CD4-positive, alpha-beta T cell treated with Interleukin-6 at 100 ng/mL for 8 hours (primary cell): ENCODE measurements at regions not wholly inside any gene's neighbourhood (a gene's known extent, or its start where the extent isn't known, plus 50 kb on each side); places are given as distances from the start of the nearest gene placed in this dataset.

Experiments
- DNase-seq: peaks from one replicate; pipeline ENCODE4 v3.0.0-alpha.2; 2020; ENCODE audit warnings: mixed read lengths, low spot score

DNA sequence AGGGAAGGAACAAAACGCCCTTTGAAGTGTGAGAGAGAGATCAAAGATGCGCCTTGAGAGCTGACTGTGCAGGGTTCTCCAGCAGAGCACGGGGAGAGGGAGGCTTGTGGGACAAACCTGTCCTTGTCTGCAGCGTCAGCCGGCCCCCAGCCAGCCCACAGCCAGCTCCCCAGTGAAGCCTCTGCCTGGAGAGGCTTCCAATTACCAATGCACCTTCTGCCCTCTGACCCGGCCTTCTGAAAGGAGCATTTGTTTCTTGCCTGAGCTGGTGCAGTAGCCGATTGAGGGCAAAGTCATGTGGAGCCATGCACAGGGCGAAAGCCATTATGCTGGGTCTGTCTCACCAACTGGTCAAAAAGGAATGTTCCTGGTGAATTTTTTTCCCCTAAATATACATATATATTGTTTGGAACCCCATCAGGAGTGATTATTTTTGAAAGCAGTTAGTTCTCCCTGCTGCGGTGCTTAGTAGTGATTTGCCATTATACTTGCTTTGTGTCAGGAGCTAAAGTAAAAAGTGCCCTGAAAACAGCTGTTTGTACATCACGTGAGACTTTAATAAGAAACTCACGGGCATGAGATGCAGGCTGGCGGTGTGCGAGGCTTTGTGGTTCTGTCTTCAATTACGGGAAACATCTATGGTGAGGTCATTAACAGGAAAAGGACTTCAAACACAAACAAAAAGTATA is 268.6 kb downstream of the KLF6 start:
- no peak for DNase-seq

DNA sequence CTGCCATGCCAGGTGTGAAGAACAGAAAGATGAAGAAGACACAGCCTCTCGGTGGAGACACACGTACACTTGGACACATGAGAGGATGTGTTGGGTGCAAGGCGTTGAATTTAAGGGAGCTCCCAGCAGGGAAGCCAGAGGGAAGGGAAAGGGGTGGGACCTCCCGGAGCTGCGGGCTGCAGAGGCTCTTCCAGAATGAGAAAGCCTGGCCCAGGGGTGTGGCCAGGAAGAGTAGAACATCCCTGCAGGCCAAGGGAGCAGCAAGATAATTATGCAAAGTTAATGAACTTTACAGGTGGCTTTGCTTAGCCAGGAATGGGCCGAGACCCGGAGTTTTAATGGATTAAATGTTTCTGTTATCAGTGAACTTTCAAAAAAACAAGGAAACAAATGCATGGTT is 270.3 kb downstream of the KLF6 start:
- no peak for DNase-seq

DNA sequence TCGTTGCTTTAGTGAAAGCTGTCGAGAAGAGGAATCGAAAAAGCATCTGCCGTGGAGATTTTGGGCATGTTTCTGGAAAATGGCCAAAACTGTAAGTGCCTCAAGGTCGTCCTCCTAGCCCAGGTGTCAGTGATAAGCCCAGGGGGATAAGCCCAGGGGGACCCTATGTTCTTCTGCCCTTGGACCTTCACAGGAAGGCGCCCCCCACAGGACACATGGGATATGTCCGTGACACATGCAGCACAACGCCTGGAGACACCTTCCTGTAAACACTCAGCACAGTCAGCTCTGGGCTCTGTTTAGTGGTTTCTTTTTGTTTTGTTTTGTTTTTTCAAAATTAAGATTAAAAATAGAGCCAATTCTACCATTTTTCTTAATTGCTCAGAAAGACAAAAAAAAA is 272.7 kb downstream of the KLF6 start:
- no peak for DNase-seq

DNA sequence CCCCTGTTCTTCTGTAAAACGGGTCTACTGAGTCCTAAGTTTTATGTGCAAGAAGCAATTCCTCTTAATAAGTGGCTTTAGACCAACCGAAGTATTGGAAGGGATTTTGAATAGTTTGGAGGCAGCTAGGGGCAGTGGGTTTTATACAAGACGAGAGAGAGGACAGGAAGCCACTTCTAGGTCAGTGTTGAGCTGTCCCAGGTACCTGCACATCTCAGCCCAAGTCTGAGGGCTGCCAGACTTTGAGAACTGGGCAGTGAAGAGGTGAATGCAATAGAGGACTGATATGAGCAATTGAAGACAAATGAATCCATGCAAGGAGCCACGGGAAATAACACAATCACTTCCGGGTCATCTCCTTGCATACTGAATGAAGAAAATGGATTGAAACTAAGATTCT is 273.5 kb downstream of the KLF6 start:
- DNase-seq, result no peak

DNA sequence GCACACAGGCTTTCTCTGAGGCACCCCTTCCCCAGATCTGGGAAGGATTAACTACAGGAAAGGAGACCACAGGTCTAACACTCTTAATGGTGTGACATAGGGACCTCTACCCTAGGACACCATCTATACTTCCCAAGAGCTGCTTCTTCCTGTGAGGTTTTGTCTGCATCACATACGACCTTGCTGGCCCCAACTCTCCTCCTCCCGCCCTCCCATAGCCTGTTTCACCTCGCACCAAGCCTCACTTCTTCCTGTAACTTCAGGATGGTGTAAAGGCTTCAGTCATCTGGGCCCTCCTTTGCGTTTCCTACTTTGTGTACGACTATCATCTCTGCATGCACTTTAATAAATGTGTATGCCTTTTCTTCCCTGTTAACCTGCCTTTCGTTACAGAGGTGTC is 274.3 kb downstream of the KLF6 start:
- DNase-seq, result peak; percentile 12

DNA sequence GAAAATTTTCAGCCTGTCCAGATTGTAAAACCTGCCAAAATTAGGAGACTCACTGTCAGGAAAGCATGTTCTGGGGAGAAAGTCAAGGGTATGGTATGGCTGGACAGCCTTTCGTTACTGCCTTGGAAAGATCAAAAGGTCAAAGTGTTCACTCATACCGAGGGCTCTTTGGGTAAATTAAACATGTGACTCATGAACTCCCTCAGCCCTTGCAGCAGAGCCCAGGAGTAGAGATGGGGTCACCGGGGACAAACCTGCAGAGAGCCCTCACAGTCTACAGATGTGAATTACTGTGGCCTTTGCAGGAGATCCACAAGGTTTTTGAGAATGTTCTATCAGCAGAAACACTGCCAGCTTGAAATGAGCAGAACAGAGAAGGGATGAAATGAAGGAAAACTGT is 275.7 kb downstream of the KLF6 start:
- DNase-seq, result no peak

DNA sequence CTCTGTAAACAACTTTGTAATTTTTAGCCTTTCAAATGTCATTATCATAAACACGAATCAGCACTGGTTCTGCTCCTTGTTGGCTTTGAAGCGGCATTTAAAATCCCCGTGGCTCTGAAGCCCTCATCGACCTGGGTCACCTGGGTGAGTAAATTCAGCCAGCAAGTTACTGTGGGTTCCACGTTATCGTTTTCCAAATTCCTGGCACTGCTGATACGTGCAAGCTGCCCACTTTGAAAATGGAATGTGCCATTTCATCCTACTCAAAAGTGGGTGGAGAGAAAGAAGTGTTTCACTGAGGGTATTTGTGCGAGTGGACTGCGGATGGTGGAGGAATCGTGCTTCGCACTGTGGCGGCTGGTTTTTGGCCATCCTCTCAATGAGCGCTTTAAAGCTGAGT is 281.7 kb downstream of the KLF6 start:
- no peak for DNase-seq

DNA sequence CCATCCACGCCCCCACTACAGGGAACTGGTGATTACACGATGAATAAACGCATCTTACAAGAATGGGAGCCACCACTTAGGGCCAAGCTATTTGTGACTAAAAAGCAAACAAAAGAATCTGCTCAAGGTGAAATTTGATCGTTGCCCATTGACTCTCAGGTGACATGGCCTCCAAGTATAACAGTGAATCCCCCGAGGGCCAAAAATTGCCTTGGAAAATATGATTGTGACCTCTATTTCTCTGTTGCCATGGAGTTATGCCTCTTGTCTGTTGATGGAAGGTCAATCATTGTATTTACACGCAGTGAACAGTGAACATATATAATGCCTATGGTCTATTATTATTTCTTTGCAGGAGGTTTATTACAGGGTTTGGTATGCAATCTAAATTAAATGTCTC is 282.3 kb downstream of the KLF6 start:
- no peak for DNase-seq

DNA sequence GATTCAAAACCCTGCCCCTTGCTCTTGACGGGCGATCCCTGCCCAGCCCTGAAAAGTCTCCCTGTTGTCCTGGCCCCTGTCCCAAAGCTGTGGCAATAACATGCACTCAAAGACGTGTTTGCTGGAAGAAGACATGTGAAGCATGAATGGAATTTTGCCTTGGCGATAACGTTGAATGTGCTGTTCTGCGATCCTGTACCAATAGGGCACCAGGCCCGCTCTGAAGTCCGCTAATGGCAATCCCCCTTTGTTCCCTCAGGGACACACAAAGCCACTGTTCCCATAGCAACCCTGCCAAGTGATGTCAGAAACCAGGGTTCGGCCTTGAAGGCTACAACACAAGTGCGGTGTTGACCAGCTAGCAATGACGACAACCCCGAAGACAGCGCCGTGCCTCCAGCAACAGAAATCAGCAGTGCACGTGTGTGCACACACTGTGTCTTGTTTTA is 284.6 kb downstream of the KLF6 start:
- DNase-seq, result no peak

DNA sequence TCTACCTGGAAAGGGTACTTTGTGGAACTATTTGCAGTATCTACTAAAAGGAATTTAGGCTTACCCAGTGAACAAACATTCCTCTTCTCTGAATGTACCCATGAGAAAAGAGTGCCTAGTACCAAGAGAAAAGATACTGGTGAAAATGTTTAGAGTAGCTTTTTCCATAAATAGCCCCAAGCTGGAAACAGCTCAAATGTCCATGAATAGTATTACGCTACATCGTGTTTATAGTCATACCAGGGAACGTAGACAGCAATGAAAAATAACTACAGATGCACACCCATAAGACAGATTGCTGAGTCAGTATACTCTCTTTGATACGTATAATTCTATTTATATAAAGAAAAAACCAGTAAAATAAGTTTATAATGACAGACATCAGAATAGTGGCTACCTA is 285.9 kb downstream of the KLF6 start:
- DNase-seq, result no peak

DNA sequence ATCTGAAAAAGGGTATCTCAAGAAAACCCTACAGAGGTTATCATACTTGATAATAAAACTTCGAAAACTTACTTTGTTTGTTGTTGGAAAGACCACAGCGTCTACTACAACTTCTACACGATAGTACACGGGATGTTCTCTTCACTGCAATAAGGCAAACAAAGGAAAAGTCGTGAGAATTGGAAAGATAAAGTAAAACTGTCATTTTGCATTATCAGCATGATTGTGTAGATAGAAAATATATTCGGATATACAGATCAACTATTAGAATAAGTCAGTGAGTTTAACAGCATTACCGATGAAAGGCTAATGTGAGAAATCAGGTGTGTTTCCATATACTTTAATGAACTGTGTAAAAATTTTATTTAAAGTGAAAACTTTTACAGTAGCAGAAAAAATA is 287.4 kb downstream of the KLF6 start:
- DNase-seq, result no peak

DNA sequence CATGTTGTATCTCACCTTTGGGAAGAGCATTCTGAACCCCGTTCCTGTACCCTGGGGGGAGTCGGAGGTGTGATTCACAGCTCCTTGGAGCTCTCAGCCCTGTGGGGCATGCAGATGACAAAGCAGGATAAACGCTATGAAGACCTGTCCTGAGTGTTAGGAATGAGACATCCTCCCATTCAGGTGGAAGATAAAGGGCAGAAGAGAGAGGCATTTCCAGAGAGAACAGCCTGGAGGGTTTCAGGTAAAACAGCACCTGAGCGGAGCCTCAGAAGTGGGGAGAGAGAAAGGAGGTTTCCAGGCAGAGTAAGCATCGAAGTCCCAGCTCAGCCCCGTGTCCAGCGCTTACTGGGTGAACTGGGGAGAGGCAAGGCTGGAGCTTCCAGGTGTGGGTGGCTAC is 288.9 kb downstream of the KLF6 start:
- DNase-seq, result no peak

DNA sequence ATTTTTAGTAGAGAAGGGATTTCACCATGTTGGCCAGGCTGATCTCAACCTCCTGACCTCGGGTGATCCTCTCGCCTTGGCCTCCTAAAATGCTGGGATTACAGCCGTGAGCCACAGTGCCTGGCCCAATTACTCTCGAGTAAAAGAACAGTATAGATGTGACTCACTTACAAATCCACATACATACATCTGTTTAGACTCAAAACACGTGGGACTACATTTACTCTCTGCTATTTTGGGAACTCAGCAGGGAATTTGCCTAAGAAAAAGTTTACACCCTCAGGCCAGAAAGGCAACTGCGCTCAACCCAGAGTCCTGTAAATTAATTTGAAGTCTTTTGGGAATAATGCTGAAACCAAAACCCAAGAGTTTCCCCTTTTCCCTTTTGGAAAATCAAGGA is 289.7 kb downstream of the KLF6 start:
- no peak for DNase-seq

DNA sequence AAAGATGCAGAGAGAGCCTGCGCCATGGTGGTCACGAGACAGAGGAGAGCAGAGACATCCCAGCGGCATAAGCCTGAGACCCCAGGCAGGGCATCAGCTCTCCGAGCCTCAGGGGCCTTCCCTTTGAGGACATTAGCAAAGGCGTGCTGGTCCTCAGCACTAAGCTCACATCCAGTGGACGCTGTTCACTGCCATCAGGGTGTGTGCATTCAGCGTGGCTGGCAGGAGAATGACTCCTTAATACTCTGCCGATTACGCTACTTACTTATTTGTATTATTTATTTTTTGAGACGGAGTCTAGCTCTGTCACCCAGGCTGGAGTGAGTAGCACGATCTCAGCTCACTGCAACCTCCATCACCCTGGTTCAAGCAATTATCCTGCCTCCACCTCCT is 290.2 kb downstream of the KLF6 start:
- DNase-seq, result no peak

DNA sequence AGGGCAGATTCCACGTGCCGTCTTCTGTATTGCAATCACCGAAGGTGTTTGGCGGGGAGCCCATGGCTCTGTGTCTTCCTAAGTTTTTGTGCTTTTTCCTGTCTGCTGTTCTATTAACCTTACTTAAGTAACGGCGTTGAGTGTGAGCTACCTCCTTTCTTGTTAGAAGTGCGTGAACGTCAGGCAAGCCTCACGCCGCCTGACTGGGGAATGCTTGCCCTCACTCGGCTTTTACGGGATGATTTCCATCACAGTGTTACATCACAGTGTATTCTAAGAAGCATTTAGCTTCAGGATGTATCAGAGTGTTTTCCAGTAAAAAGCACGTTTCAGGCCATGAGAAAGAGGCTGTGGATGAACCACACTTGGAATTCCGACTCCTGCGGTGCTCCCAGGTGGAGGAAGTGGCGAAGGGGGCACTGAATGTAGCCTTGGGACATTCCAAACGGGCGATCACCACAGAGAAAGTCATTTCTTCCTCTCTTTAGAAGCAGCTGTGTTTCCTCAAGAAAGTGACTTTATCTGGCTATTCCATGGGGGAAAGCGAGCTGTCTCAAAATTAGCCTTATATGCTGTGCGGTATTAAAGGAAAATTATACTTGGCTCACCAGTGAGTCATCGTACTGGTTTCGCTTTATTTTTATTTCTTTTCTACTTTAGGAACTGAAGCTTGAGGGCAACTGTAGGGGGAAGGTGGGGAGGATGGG is 290.7 kb downstream of the KLF6 start:
- no peak for DNase-seq

DNA sequence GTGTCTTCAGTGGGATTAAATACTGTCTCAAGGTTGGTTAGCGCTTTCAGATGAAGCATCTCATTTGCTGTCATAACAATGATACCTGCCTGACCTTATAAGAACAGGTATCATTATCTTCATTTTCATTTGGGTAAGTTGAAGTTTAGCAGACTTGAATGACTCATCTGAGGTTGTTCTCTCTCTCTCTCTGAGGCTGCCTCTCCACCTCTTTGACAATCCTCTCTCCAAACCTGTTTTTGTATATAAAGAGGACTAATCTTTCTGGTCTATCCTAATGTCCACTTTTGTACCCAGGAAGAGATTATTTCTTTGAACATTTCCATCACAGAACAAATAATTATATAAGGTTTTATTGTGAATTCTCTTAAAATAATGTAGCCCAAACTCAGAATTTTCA is 291.4 kb downstream of the KLF6 start:
- DNase-seq, result no peak

DNA sequence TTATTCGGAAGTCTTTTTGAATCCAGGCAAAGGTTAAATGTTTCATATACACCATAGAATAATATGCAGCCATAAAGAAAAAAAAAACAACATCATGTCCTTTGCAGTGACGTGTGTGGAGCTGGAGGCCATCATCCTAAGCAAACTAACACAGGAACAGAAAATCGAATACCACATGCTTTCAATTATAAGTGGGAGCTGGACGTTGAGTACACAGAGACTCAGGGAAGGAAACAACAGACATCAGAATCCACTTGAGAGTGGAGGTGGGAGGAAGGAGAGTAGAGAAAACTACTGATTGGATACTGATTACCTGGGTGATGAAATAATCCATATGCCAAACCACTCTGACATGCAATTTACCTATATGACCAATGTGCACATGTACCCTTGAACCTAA is 293.4 kb downstream of the KLF6 start:
- no peak for DNase-seq

DNA sequence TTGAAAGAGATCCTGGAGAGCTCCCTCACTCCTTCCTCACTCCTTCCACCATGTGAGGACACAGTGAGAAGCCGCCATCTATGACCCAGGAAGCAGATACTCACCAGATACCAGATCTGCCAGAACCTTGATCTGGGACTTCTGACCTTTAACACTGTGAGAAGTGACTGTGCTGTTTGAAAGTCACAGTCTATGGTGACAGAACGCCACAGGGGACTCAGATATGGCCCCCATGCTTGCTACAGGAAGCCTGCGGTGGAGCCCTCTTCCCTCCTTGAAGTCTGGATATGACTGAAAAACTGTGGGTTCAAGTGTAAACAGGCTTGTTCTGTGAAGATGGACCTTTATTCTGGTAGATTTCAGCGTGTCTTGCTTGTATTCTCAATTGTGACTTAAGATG is 297.8 kb downstream of the KLF6 start:
- DNase-seq, result no peak

DNA sequence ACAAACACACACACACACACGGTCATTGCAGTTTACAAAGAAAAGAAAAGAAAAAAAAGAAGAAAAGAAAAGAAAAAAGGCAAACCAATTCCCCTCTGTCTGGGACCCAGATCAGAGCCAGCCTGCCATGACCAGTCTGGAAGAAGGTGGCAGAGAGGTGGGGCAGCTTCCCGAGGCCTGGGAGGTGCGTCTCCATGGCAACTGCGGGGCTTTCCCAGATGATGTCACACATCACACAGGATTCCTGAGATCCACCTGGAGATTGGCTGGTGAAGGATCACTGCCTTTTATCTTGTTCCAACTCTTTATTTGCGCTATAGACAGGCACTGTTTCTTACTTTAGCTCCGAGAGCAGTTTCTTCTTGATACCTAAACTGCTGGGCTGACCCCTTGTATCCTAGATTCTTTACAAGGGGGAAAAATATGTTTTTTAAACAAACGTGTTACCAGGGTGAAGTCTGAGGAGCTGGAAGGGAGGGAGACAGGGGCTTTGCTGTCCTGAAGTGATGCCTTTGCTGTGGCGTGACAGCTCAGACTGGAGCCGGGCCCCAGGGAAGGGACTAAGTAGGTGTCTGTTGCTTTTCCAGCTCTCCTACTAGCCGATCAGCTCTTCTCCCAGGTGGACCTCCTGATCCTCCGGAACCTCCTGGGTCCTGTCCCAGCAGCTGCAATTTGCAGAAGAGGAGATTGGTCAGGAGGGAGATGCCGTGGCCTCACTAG is 298.5 kb downstream of the KLF6 start:
- DNase-seq, result no peak

DNA sequence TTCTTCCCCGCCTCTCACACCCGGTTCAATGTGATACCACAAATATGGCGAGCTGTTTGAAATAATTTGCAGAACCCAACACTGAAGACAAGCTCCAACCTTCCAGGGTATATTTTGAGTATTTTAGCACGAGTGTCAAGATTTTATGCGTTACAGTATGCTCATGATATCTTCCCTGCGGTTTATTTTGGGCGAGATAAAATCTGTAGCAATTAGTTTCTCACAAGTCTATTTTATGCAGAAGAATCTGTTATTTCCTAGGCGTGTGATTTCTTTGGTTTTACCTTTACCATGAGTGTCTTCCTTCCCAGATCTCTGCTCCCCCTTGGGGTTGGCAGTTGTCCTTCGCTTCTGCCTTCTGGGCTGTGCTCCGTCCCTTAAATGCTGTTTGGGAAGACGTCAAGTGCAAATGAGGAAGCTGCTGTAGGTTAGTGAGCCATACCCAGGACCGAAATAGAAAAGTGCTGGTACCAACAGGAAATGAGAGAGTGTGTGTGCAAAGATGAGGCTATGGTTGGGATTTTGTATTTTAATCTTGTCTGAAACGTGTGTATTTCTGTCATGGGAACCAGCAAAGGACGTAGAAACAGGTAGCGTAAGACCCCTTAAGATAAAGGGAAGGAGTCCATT is 299.8 kb downstream of the KLF6 start:
- DNase-seq, result no peak

DNA sequence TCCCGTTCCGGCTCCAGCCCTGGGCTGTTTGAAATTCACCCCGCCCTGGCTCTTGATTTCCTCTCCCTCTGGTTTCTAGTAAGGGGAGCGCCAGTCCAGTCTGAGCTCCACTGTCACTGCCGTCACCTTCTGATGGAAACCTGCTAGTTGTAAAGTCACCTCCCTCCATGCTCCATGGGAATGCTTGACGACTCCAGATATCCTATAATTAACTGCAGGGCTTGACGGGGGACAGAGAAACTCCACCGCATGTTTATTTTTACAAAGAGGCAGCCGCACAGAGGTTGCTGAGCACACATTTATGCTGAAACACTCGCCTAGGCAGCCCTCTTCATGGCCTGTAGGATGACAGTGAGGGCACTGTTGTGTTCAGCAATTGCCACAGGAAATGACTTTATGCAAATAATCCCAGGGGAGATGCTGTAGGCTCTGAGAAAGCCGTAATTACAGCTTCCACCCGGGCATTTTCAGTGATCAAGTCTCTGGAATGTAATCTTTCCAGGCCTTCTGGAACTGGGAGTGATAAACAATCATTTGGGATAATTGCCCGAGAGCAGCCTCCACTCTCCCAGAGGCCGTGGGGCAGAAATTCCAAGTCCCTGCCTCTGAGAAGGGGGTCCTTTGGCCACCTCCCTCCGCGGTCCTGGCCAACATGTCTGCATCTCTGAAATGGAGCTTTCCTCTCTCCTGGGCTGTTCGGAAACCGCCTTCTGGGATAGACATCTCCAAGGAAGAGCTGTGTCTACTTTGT is 300.5 kb downstream of the KLF6 start:
- no peak for DNase-seq
